ENCODE measurements at regions not wholly inside any gene's neighbourhood (a gene's known extent, or its start where the extent isn't known, plus 50 kb on each side); places are given as distances from the start of the nearest gene placed in this dataset.

GRCh38 chr2:64296695-64297346 is 152.6 kb upstream of the PELI1 start:
- WGBS (ENCODE audit: low lambda C conversion rate) = 68% methylated on average over 8 of the region's 8 CpGs
- no peaks in the 10 kb centered on the region for H3K9me2 ChIP-seq
- H3K9me3 ChIP-seq = no peaks in the 10 kb centered on the region
- H3F3A ChIP-seq (replicated peaks; ENCODE audit: insufficient read depth) = no peaks in the 10 kb centered on the region
- H4K20me1 ChIP-seq (ENCODE audit: insufficient read depth) = no peaks in the 10 kb centered on the region
- no peaks in the 10 kb centered on the region for H3K36me3 ChIP-seq (replicated peaks in 1 of 2; ENCODE audit: control insufficient read depth in 1 of 2, insufficient read depth in 2 of 2, low read length in 1 of 2)
- H2AFZ ChIP-seq (ENCODE audit: low read depth) = no peak overlapping the region
- POLR2A ChIA-PET = no interaction called here
- no peaks in the 10 kb centered on the region for H3K79me2 ChIP-seq (ENCODE audit: insufficient read depth)
- H3K9ac ChIP-seq = no peak overlapping the region
- no peak overlapping the region for H3K27ac ChIP-seq (ENCODE audit: low read depth in 2 of 2, low read length in 1 of 2)
- no peak for DNase-seq
- no peak overlapping the region for H3K4me2 ChIP-seq
- no peak overlapping the region for H3K4me3 ChIP-seq (ENCODE audit: low read depth in 2 of 2, low read length in 1 of 2)
- no peak for TF ChIP-seq RFX5 (IDR thresholded peaks at IDR 0.05; ENCODE audit: low read length)
- no peak for TF ChIP-seq EP300 (IDR thresholded peaks at IDR 0.05; ENCODE audit: borderline replicate concordance in 1 of 2, low read depth in 1 of 2, low read length in 1 of 2)
- peak; percentile 94 for TF ChIP-seq REST (IDR thresholded peaks at IDR 0.05; ENCODE audit: low read depth, low read length)
- TF ChIP-seq SMC3 (IDR thresholded peaks at IDR 0.05; ENCODE audit: low read depth, low read length) = no peak
- no peak for TF ChIP-seq RAD21 (IDR thresholded peaks at IDR 0.05; ENCODE audit: low read length)
- no peak for TF ChIP-seq FOSL2 (IDR thresholded peaks at IDR 0.05; ENCODE audit: borderline replicate concordance, low read depth)
- CTCF ChIA-PET = interaction anchor here (1.2 to 1.4 kb wide), 2 partner anchors 31 to 247 kb away, joined by 4 read pairs; no protein-coding TSS in a partner anchor
- peaks cover 0 to 3% of the 10 kb centered on the region in 2 experiments; a peak in 1 of 4 replicates for H3K4me1 ChIP-seq (ENCODE audit: control insufficient read depth in 1 of 2, insufficient read depth in 2 of 2, low read depth in 1 of 2, low read length in 1 of 2)
- no peaks in the 10 kb centered on the region; the same call in 1 of the 2 replicates for H3K27me3 ChIP-seq (ENCODE audit: insufficient read depth)

- ChIA-PET POLR2A (no interaction called here), CTCF (interaction anchor here (0.8 to 1.4 kb wide), 2 partner anchors 248 to 620 kb away, joined by 3 to 4 read pairs; no protein-coding TSS in a partner anchor)
- TF ChIP-seq SIN3A (IDR thresholded peaks at IDR 0.05; ENCODE audit: borderline replicate concordance, low read depth, low read length) = no peak
- no peak for TF ChIP-seq RAD21 (IDR thresholded peaks at IDR 0.05; ENCODE audit: low read length)
- no peak for TF ChIP-seq TAF1 (IDR thresholded peaks at IDR 0.05; ENCODE audit: borderline replicate concordance, low read depth, low read length)
- TF ChIP-seq GATA2 (CRISPR knock-in tag; IDR thresholded peaks at IDR 0.05) = no peak
- no peak for TF ChIP-seq NFIC (IDR thresholded peaks at IDR 0.05; ENCODE audit: borderline replicate concordance)
- Histone ChIP-seq H3K27me3 (ENCODE audit: insufficient read depth) (no peaks in the 10 kb centered on the region), H3F3A (replicated peaks; ENCODE audit: insufficient read depth) (no peaks in the 10 kb centered on the region), H4K20me1 (ENCODE audit: insufficient read depth) (no peaks in the 10 kb centered on the region), H3K9me2 (no peaks in the 10 kb centered on the region), H3K9ac (no peak overlapping the region), H3K4me1 (ENCODE audit: control insufficient read depth in 1 of 2, insufficient read depth in 2 of 2, low read depth in 1 of 2, low read length in 1 of 2) (peaks cover 0 to 3% of the 10 kb centered on the region in 2 experiments; a peak in 1 of 4 replicates), H3K4me2 (no peak overlapping the region), H3K4me3 (ENCODE audit: low read depth in 2 of 2, low read length in 1 of 2) (no peak overlapping the region), H3K9me3 (no peaks in the 10 kb centered on the region), H3K27ac (ENCODE audit: low read depth in 2 of 2, low read length in 1 of 2) (no peak overlapping the region), H3K79me2 (ENCODE audit: insufficient read depth) (no peaks in the 10 kb centered on the region), H2AFZ (ENCODE audit: low read depth) (no peak overlapping the region), H3K36me3 (replicated peaks in 1 of 2; ENCODE audit: control insufficient read depth in 1 of 2, insufficient read depth in 2 of 2, low read length in 1 of 2) (no peaks in the 10 kb centered on the region)
- no peak for DNase-seq
- WGBS (ENCODE audit: low lambda C conversion rate) = 42% methylated on average over 2 of the region's 2 CpGs
Measured at GRCh38 chr2:64298161-64298560, 153.9 kb upstream of the PELI1 start.

Measured in SK-N-SH (cell line).